B cell (primary cell): ENCODE measurements at regions not wholly inside any gene's neighbourhood (a gene's known extent, or its start where the extent isn't known, plus 50 kb on each side); places are given as distances from the start of the nearest gene placed in this dataset.

Experiments
- ATAC-seq: fragments of 200-7000 bp; cut with Tn5 transposase; one replicate; pipeline ENCODE4 v1.10.0; 2021; ENCODE audit warnings: low read depth, mild to moderate bottlenecking, moderate number of reproducible peaks, moderate library complexity
- CTCF ChIA-PET: fragments of 350-600 bp; sonication (Branson Sonifier 250); formaldehyde crosslinking; loops from one replicate; lab custom pipeline; 2021; ENCODE audit warnings: antibody characterized with exemption, inconsistent platforms; lab: Charles Lee
- POLR2A ChIA-PET: fragments of 350-600 bp; sonication (Branson Sonifier 250); formaldehyde crosslinking; loops from one replicate; lab custom pipeline; 2021; ENCODE audit warnings: antibody characterized with exemption; lab: Charles Lee
- DNase-seq: peaks from one replicate; pipeline ENCODE4 v3.0.0; 2013
- H2AFZ ChIP-seq: 2 replicates; pipeline ENCODE4 v1.6.1; 2012; ENCODE audit warnings: mild to moderate bottlenecking, low read depth, low read length; ENCODE audit not compliant: insufficient read depth, poor library complexity, severe bottlenecking
- H3K27ac ChIP-seq, 2 donors: 1 replicate in 1 of 2; 2 replicates in 1 of 2; pipeline ENCODE4 v1.5.1; 2012 to 2013; ENCODE audit warnings: low read length in 2 of 2, mild to moderate bottlenecking in 2 of 2, moderate library complexity in 1 of 2
- H3K27me3 ChIP-seq, 4 experiments: fragments of 200-600 bp in 1 of 4; sonication (generic) in 1 of 4; replicated peaks in 1 of 4; 1 replicate in 2 of 4; 2 replicates in 2 of 4; pipeline versions ENCODE4 v1.6.1 to v1.7.0; 2013 to 2016; ENCODE audit warnings: low read length in 3 of 4, mild to moderate bottlenecking in 2 of 4, mixed read lengths in 1 of 4, moderate library complexity in 1 of 4; ENCODE audit not compliant: insufficient read depth in 4 of 4, control insufficient read depth in 3 of 4; ENCODE audit errors: control extremely low read depth in 1 of 4
- H3K36me3 ChIP-seq, 2 experiments: replicated peaks in 1 of 2; 1 replicate in 1 of 2; 2 replicates in 1 of 2; pipeline versions ENCODE4 v1.6.1 to v1.7.1; 2013; ENCODE audit warnings: low read length in 1 of 2; ENCODE audit not compliant: insufficient read depth in 2 of 2, control insufficient read depth in 1 of 2; ENCODE audit errors: control extremely low read depth in 1 of 2, extremely low read depth in 1 of 2
- H3K4me1 ChIP-seq, 2 donors: fragments of 200-600 bp in 1 of 2; sonication (generic) in 1 of 2; 1 replicate in 1 of 2; 2 replicates in 1 of 2; pipeline versions ENCODE4 v1.5.1 to v1.6.1; 2013 to 2017; ENCODE audit warnings: low read length in 2 of 2; ENCODE audit not compliant: control insufficient read depth in 2 of 2, insufficient read depth in 2 of 2
- H3K4me2 ChIP-seq: replicated peaks from 2 replicates; pipeline ENCODE3; 2012; ENCODE audit warnings: mild to moderate bottlenecking, low read depth, low read length; ENCODE audit not compliant: poor library complexity, severe bottlenecking
- H3K4me3 ChIP-seq, 5 experiments: fragments of 200-600 bp in 1 of 5; sonication (generic) in 1 of 5; 1 replicate in 3 of 5; 2 replicates in 2 of 5; pipeline versions ENCODE4 v1.5.1 to v1.7.0; 2011 to 2016; ENCODE audit warnings: low read length in 4 of 5, mild to moderate bottlenecking in 4 of 5, low read depth in 2 of 5, control low read depth in 1 of 5, moderate library complexity in 1 of 5; ENCODE audit not compliant: insufficient read depth in 1 of 5; ENCODE audit errors: control extremely low read depth in 1 of 5, extremely low read depth in 1 of 5
- H3K79me2 ChIP-seq: fragments of 200-600 bp; sonication (generic); one replicate; pipeline ENCODE4 v1.6.0; 2016; ENCODE audit warnings: low read length; ENCODE audit not compliant: control insufficient read depth, insufficient read depth
- H3K9ac ChIP-seq: fragments of 200-600 bp; sonication (generic); 2 replicates; pipeline ENCODE4 v1.6.1; 2017; ENCODE audit warnings: mild to moderate bottlenecking, low read length, moderate library complexity
- H3K9me3 ChIP-seq, 3 donors: one replicate each; pipeline versions ENCODE4 v1.6.1 to v1.7.1; 2013; ENCODE audit warnings: low read length in 2 of 3; ENCODE audit not compliant: control insufficient read depth in 2 of 3, insufficient read depth in 1 of 3; ENCODE audit errors: control extremely low read depth in 1 of 3
- H4K20me1 ChIP-seq: 2 replicates; pipeline ENCODE4 v1.6.0; 2012; ENCODE audit warnings: mild to moderate bottlenecking, low read length; ENCODE audit not compliant: insufficient read depth, control insufficient read depth, poor library complexity, severe bottlenecking
- H3K27ac Mint-ChIP-seq: one replicate; pipeline ENCODE4 v1.8.0; 2021; ENCODE audit warnings: mixed read lengths
- H3K27me3 Mint-ChIP-seq: one replicate; pipeline ENCODE4 v1.8.0; 2021; ENCODE audit warnings: mixed read lengths
- H3K4me1 Mint-ChIP-seq: one replicate; pipeline ENCODE4 v1.8.0; 2021; ENCODE audit warnings: mixed read lengths
- H3K4me3 Mint-ChIP-seq: one replicate; pipeline ENCODE4 v1.8.0; 2021; ENCODE audit warnings: mixed read lengths
- H3K9me3 Mint-ChIP-seq: one replicate; pipeline ENCODE4 v1.8.0; 2022; ENCODE audit warnings: mixed read lengths; ENCODE audit not compliant: insufficient read depth
- CTCF ChIP-seq: fragments of 200-600 bp; IDR thresholded peaks from one replicate; pipeline ENCODE4 v1.8.0; 2022; ENCODE audit warnings: antibody characterized with exemption, mild to moderate bottlenecking
- EZH2 ChIP-seq: IDR thresholded peaks from 2 replicates; pipeline ENCODE4 v1.6.1; 2012; ENCODE audit warnings: borderline replicate concordance, low read depth, mild to moderate bottlenecking, moderate library complexity, low read length; ENCODE audit not compliant: insufficient read depth, poor library complexity, severe bottlenecking
- WGBS: methylation state at CpG from one replicate; pipeline ENCODE4 v1.1.5; 2013; ENCODE audit warnings: missing lambda C conversion rate; ENCODE audit not compliant: insufficient coverage; 5-methylcytosine and 5-hydroxymethylcytosine counted together
- intact Hi-C: fragments of 100-400 bp; cut with micrococcal nuclease; formaldehyde crosslinking; loops from one replicate; pipeline ENCODE4 v1.10.0; 2022

GRCh38 chr17:72488555-72489271 is 367.9 kb downstream of the SOX9 start:
- Histone ChIP-seq H3K9me3 (peaks cover 0 to 6% (median 2%) of the 10 kb centered on the region in 3 donors), H3K9ac (no peak overlapping the region), H3K27ac (no peak overlapping the region), H4K20me1 (no peaks in the 10 kb centered on the region), H3K36me3 (no peaks in the 10 kb centered on the region), H3K4me3 (no peak overlapping the region), H3K4me2 (no peak overlapping the region), H3K79me2 (no peaks in the 10 kb centered on the region), H3K27me3 (no peaks in the 10 kb centered on the region), H2AFZ (no peak overlapping the region), H3K4me1 (no peaks in the 10 kb centered on the region)
- ChIA-PET CTCF (no interaction called here), POLR2A (no interaction called here)
- DNase-seq (no peak), ATAC-seq (no peak)
- H3K27me3 Mint-ChIP-seq, result peaks cover 3% of the 10 kb centered on the region
- no peaks in the 10 kb centered on the region for H3K9me3 Mint-ChIP-seq
- H3K4me1 Mint-ChIP-seq, result no peaks in the 10 kb centered on the region
- 92% methylated on average over 9 of the region's 11 CpGs for WGBS
- intact Hi-C loops, result no loop called here
- H3K27ac Mint-ChIP-seq, result no peak overlapping the region
- H3K4me3 Mint-ChIP-seq, result no peak overlapping the region
- TF ChIP-seq CTCF (no peak), EZH2 (no peak)

DNA sequence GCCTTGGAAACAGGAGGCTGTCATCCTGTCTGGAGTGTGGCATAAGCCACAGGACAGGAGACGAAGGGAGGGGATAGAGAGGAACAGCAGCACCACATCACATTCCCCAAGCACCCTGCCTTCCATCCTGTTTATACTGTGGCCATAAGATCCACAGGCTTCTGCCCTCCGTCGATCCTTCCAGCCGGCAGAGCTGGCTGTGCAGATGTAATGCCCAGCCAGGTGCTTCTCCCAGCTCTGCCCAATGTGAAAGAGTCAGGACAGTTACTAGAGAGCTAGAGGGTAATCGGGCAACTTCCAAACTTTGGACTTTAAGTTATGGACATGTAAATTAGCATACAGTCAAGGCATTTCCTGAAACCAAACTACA is 368.4 kb downstream of the SOX9 start:
- intact Hi-C loops, result no loop called here
- Histone ChIP-seq H3K4me1 (no peaks in the 10 kb centered on the region), H3K27ac (no peak overlapping the region), H3K79me2 (no peaks in the 10 kb centered on the region), H2AFZ (no peak overlapping the region), H4K20me1 (no peaks in the 10 kb centered on the region), H3K9me3 (peaks cover 0 to 6% (median 2%) of the 10 kb centered on the region in 3 donors), H3K9ac (no peak overlapping the region), H3K27me3 (no peaks in the 10 kb centered on the region), H3K4me2 (no peak overlapping the region), H3K4me3 (no peak overlapping the region), H3K36me3 (no peaks in the 10 kb centered on the region)
- H3K27me3 Mint-ChIP-seq, result peaks cover 3% of the 10 kb centered on the region
- TF ChIP-seq CTCF (no peak), EZH2 (no peak)
- H3K4me3 Mint-ChIP-seq, result no peak overlapping the region
- ATAC-seq, result no peak
- ChIA-PET POLR2A (no interaction called here), CTCF (no interaction called here)
- no CpG with 5 or more reads among the region's 5 CpGs for WGBS
- H3K27ac Mint-ChIP-seq, result no peak overlapping the region
- DNase-seq, result no peak
- H3K4me1 Mint-ChIP-seq, result no peaks in the 10 kb centered on the region
- no peaks in the 10 kb centered on the region for H3K9me3 Mint-ChIP-seq
